ENCODE measurements at regions not wholly inside any gene's neighbourhood (a gene's known extent, or its start where the extent isn't known, plus 50 kb on each side); places are given as distances from the start of the nearest gene placed in this dataset.

- Histone ChIP-seq H3K4me2 (ENCODE audit: low read depth, low read length) (no peak overlapping the region), H3K4me3 (ENCODE audit: low read length) (no peak overlapping the region), H3K27me3 (replicated peaks; ENCODE audit: insufficient read depth, low read length) (no peaks in the 10 kb centered on the region), H3K9ac (ENCODE audit: low read length) (no peak overlapping the region), H2AFZ (ENCODE audit: low read length) (no peak overlapping the region), H3K9me2 (replicated peaks; ENCODE audit: insufficient read depth, low read length) (no peaks in the 10 kb centered on the region), H3K27ac (ENCODE audit: low read length) (no peak overlapping the region), H3K4me1 (ENCODE audit: low read length) (peaks cover 21% of the 10 kb centered on the region), H3K79me2 (ENCODE audit: low read length) (no peaks in the 10 kb centered on the region), H3F3A (ENCODE audit: insufficient read depth, low read length) (peaks cover 10% of the 10 kb centered on the region; the same call in 1 of the 2 replicates), H3K9me3 (replicated peaks; ENCODE audit: insufficient read depth, low read length) (no peaks in the 10 kb centered on the region), H3K36me3 (replicated peaks; ENCODE audit: insufficient read depth, low read length) (no peaks in the 10 kb centered on the region), H4K20me1 (ENCODE audit: insufficient read depth, low read length) (no peaks in the 10 kb centered on the region)
- TF ChIP-seq EZH2phosphoT487 (IDR thresholded peaks at IDR 0.05; ENCODE audit: low read length) (no peak), EZH2 (optimal IDR thresholded peaks at IDR 0.05; ENCODE audit: low read depth, low read length) (no peak)
- TF ChIP-seq, protein P1, sequence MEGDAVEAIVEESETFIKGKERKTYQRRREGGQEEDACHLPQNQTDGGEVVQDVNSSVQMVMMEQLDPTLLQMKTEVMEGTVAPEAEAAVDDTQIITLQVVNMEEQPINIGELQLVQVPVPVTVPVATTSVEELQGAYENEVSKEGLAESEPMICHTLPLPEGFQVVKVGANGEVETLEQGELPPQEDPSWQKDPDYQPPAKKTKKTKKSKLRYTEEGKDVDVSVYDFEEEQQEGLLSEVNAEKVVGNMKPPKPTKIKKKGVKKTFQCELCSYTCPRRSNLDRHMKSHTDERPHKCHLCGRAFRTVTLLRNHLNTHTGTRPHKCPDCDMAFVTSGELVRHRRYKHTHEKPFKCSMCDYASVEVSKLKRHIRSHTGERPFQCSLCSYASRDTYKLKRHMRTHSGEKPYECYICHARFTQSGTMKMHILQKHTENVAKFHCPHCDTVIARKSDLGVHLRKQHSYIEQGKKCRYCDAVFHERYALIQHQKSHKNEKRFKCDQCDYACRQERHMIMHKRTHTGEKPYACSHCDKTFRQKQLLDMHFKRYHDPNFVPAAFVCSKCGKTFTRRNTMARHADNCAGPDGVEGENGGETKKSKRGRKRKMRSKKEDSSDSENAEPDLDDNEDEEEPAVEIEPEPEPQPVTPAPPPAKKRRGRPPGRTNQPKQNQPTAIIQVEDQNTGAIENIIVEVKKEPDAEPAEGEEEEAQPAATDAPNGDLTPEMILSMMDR (IDR thresholded peaks at IDR 0.05; ENCODE audit: low read length) = no peak
- no peak for DNase-seq
Measured at GRCh38 chr6:114449659-114450058, 106.8 kb upstream of the HS3ST5 start.

DNA sequence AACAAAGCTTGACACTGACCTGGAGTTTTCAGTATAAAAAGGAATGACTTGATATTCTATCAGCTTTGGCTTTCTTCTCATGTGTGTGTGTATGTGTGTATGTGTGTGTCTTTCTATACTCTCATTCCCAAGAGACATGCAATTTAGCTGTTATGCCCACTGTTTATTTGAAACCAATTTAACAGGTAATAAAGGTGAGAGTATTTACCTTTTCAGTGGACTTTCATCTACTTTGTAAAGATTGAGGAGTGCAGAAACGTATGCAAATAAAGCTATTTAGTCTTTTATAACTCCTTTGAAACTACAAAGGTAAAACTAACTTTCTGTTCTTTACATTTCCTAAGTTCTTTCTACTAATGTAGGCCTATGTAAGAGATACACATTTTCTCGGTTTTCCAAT lies 103.5 kb upstream of the HS3ST5 start:
- Histone ChIP-seq H3K9me2 (replicated peaks; ENCODE audit: insufficient read depth, low read length) (no peaks in the 10 kb centered on the region), H3K9me3 (replicated peaks; ENCODE audit: insufficient read depth, low read length) (no peaks in the 10 kb centered on the region), H3K9ac (ENCODE audit: low read length) (no peak overlapping the region), H3K4me2 (ENCODE audit: low read depth, low read length) (no peak overlapping the region), H3K36me3 (replicated peaks; ENCODE audit: insufficient read depth, low read length) (no peaks in the 10 kb centered on the region), H3K79me2 (ENCODE audit: low read length) (no peaks in the 10 kb centered on the region), H3K27me3 (replicated peaks; ENCODE audit: insufficient read depth, low read length) (no peaks in the 10 kb centered on the region), H2AFZ (ENCODE audit: low read length) (no peak overlapping the region), H3F3A (ENCODE audit: insufficient read depth, low read length) (no peaks in the 10 kb centered on the region), H3K4me1 (ENCODE audit: low read length) (no peaks in the 10 kb centered on the region), H3K4me3 (ENCODE audit: low read length) (no peak overlapping the region), H3K27ac (ENCODE audit: low read length) (no peak overlapping the region), H4K20me1 (ENCODE audit: insufficient read depth, low read length) (no peaks in the 10 kb centered on the region)
- TF ChIP-seq EZH2 (optimal IDR thresholded peaks at IDR 0.05; ENCODE audit: low read depth, low read length) (no peak), EZH2phosphoT487 (IDR thresholded peaks at IDR 0.05; ENCODE audit: low read length) (no peak)
- TF ChIP-seq, protein P1 (IDR thresholded peaks at IDR 0.05; ENCODE audit: low read length) = no peak
- no peak for DNase-seq

DNA sequence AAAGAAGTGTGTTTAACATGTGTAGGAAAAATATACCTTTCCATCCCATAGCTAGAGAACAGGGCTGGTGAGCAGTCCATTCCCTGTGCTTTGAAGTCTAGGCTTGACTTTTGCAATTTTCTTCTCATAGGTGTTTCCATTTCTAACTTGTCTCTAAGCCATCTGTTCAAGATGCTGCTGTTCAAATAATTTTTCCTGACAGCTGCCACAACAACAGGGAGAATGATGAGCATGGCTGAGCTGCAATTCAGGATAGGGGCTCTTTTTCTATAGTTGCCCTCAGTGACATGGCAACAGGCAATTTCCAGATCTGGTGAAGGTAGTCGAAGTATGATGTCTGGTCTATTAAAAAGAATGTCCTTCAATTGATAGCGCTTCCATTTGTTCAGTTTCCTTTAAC lies 103.0 kb upstream of the HS3ST5 start:
- Histone ChIP-seq H3K4me3 (ENCODE audit: low read length) (no peak overlapping the region), H3K27ac (ENCODE audit: low read length) (no peak overlapping the region), H4K20me1 (ENCODE audit: insufficient read depth, low read length) (no peaks in the 10 kb centered on the region), H3K4me1 (ENCODE audit: low read length) (no peaks in the 10 kb centered on the region), H3K9ac (ENCODE audit: low read length) (no peak overlapping the region), H3K9me2 (replicated peaks; ENCODE audit: insufficient read depth, low read length) (no peaks in the 10 kb centered on the region), H3K27me3 (replicated peaks; ENCODE audit: insufficient read depth, low read length) (no peaks in the 10 kb centered on the region), H3K79me2 (ENCODE audit: low read length) (no peaks in the 10 kb centered on the region), H3K4me2 (ENCODE audit: low read depth, low read length) (no peak overlapping the region), H2AFZ (ENCODE audit: low read length) (no peak overlapping the region), H3K36me3 (replicated peaks; ENCODE audit: insufficient read depth, low read length) (no peaks in the 10 kb centered on the region), H3F3A (ENCODE audit: insufficient read depth, low read length) (no peaks in the 10 kb centered on the region), H3K9me3 (replicated peaks; ENCODE audit: insufficient read depth, low read length) (no peaks in the 10 kb centered on the region)
- no peak for TF ChIP-seq EZH2phosphoT487 (IDR thresholded peaks at IDR 0.05; ENCODE audit: low read length)
- TF ChIP-seq, protein P1 (IDR thresholded peaks at IDR 0.05; ENCODE audit: low read length) = no peak
- no peak for DNase-seq
